AG20443 (cell line): ENCODE measurements at regions not wholly inside any gene's neighbourhood (a gene's known extent, or its start where the extent isn't known, plus 50 kb on each side); places are given as distances from the start of the nearest gene placed in this dataset.
"Not testable (repeated sequence)": the region's sequence is repeated elsewhere in the genome, so short reads cannot be mapped to it uniquely, and the experiment has no call there.

Source experiments
- DNase-seq: peaks from one replicate; pipeline ENCODE4 v3.0.0; 2012; ENCODE audit warnings: low spot score, mixed read lengths

DNA sequence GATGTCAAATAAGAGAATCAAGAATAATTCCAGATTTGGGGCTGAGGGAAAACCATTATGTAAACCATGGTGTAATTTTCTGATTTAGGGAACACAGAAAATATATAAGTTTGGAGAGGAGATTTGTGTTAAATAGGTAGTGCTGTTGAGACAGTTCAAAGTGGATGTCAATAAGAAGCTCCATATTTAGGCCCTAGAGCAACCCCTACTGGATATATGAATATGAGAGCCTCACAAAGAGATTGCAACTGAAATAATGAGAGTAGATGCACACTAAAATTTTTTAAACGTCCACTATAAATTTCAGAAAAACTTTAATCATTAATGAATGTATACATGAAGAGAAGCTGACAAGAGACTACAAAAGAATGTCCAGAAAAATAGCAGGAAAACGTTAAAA, 1447.8 kb upstream of the PRMT6 start:
- no peak for DNase-seq

- DNase-seq, result no peak
These were observed 1430.0 kb upstream of the PRMT6 start for GRCh38 chr1:105626276-105626987.

DNA sequence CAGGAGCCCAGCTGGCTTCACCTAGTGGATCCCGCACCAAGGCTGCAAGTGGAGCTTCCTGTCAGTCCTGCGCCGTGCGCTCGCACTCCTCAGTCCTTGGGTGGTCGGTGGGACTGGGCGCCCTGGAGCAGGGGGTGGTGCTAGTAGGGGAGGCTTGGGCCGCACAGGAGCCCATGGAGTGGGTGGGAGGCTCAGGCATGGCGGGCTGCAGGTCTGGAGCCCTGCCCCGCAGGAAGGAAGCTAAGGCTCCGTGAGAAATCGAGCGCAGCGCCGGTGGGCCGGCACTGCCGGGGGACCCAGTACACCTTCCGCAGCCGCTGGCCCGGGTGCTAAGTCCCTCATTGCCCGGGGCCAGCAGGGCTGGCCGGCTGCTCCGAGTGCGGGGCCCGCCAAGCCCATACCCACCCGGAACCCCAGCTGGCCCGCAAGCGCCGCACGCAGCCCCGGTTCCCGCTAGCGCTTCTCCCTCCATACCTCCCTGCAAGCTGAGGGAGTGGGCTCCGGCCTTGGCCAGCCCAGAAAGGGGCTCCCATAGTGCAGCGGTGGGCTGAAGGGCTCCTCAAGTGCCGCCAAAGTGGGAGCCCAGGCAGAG, 1425.2 kb upstream of the PRMT6 start:
- not testable (repeated sequence) for DNase-seq

DNA sequence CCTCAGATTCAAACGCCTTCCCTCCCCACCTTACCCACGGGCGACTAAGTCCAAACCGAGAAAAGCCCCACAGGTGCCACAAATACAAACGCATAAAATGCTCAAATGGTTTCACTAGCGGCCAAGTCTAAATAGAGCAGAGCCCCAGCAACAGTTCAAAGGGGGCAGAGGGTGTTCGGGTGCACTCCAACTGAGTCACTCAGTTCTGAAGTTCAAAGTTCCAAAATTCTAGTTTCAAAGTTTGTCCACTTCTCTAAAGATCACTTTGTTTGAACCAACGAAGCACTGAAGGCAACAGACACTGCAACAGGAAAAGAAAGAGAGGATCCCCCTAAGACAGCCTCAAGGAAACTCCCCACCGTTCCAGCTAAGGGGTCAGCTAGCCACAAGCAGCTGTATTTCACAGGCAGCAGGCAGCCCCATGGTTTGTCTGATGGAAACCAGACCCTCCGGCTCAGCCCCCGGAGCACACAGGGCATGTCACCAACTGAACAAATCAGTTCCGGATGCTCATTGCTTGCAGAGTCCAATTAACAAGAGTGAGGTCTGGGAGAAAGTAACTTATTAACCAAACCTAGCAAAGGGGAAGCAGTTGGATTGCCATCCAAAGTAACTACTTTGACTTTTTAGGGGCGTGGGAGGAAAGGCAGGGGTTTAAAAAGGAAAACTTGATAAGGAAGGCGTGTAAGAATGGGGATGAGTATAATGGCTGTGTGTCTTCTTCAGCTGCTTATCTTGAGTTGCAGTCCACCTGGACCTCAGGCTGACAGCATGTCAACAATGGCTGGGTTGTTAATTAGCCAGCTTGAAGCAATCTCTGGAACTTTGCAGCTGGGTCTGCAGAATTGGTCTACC, 1423.9 kb upstream of the PRMT6 start:
- no peak for DNase-seq

DNA sequence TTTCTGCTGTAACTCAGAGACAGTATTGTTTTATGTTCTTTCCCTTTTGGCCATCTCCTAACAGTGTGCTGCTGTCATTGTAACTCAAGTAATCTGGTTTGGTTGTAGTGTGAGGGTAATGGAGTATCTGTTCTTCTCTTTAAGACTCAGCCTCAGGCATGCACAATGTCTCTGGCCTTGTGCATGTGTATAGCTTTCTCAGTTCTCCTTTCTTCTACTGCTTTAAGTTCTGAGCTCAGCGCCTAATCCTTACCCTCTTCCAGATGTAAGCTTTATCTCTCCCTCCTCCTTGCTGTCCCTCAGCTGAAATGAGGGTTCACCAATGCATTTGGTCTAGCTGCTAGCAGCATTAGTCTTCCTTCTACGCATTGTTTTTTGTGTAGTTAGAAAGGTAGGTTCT, 1420.4 kb upstream of the PRMT6 start:
- DNase-seq, result no peak

DNA sequence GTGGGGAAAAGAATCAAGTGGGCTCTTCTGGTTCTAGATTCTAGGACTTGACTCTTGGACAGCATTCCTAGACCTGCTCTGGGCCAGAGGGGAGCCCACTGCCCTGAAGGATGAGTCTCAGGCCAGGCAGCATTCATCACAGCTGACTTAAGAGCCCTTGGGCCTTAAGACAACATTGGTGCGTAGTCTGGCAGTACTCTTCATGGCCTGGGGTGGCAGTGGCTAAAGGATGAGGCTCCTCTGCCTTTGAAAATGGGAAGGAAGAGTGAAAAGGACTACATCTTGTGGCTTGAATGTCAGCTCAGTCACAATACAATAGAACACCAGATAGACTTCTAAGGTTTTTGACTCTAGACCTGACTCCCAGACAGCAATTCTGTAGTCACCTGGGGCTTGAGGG, 1415.1 kb upstream of the PRMT6 start:
- DNase-seq, result no peak

- no peak for DNase-seq
These were observed 1404.4 kb upstream of the PRMT6 start for GRCh38 chr1:105652109-105652508.

DNA sequence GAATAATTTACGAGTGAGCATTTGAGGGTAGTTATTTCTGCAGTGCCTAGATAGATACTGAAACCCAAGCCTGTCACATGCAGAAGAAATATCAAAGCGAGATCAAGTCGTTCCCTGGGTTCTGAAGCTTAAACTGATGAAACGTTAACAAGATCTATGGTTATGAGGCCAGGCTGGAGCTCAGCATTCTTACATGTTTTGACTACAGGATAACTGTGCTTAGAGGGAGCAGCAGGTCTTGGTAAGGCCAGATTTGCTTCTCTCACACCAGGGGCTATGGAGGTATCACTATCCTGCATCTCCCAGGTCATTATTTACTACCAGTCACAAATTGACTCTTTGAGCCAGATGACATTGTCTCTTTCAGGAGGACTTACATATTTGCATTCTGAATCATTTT, 1401.4 kb upstream of the PRMT6 start:
- no peak for DNase-seq

GRCh38 chr1:105664495-105664894, 1392.0 kb upstream of the PRMT6 start:
- no peak for DNase-seq

GRCh38 chr1:105678334-105678733, 1378.1 kb upstream of the PRMT6 start:
- no peak for DNase-seq

GRCh38 chr1:105684714-105685113, 1371.8 kb upstream of the PRMT6 start:
- DNase-seq, result no peak

DNA sequence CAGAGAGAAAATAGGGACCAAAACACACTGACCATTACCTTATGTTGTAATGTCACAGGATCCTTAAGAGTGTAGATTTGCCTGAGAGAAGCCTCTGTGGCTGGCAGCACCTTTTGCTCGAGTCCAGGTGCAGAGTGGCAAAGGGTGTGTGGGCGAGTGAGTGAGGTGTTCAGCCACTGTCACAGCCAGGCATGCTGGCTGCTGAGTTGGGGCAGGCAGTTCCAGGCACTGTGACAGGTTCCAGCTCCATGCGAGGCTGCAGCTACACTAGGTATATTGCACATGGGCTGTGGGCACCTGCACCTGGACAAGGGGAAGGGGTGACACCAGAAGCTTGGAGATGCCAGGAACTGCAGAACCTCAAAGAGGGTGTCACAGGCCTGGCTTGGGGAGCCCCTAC, 1370.4 kb upstream of the PRMT6 start:
- DNase-seq, result no peak

GRCh38 chr1:105686874-105687690, 1369.4 kb upstream of the PRMT6 start:
- DNase-seq, result no peak

DNA sequence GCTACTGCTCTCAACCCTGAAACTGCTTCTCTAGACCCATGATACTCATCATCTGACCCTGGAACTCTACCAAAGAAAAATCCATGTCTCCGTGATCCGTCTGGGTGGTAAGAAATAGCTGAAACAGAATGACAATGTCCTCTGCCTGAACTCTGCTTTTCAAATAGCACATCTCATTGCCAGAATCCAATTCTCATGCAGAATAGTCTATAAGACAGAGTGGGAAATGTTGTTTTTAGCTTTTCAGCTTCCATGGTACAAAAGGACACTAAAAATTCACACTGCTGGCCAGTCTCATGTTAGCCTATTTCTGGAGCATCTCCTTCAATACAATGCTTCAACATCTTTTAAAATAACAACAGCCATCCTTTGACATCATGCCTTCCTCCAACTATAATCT, 1355.8 kb upstream of the PRMT6 start:
- no peak for DNase-seq

- no peak for DNase-seq
These were observed 1332.2 kb upstream of the PRMT6 start for GRCh38 chr1:105724286-105724685.

DNA sequence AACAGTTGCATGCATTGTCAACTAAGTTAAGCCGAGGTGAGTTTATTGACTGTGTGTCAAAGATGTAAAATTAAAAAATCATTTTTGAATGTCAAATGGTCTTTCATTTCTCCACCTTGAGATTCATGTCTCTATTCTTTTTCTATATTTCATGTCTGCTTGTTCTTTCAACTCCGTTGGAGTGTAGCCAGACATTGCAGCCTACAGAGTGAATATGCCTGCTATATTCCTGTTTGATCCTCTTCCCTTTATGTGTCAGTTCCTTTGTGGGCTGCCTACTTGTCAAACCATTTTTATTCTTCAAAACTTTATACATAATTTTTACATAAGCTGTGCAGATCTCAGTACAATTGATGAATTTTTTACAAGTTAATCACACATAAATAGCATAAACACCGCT, 1325.8 kb upstream of the PRMT6 start:
- no peak for DNase-seq

- DNase-seq, result no peak
These were observed 1320.1 kb upstream of the PRMT6 start for GRCh38 chr1:105736349-105736748.

- no peak for DNase-seq
These were observed 1276.7 kb upstream of the PRMT6 start for GRCh38 chr1:105779727-105780126.

GRCh38 chr1:105785021-105785420, 1271.5 kb upstream of the PRMT6 start:
- DNase-seq, result no peak

DNA sequence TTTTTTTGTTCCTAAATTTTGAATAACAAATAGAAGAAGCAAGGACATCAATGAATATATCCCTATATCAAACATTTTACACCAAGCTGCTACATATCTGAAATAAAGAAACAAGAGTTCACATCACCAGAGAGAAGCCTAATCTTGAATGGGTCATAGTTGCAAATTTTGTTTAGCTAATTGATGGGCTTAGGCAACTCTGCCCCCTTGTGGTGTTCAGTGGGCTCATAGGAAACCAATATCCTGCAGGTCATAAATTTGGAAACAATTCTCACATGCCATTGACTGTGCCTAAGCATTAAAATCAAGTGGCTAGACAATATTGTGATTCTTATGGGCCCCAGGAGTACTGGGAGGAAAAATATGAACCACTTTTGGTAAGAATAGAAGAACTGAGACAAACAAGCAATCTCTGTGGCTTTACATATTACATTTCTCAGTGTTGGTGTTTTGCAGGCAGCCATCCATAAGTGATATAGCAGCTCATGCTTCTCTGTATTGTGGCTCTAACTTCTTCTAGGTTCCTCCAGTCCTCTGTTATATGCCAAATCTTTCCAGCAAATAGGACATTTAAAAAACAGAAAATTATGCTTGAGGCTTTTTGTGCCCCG, 1262.8 kb upstream of the PRMT6 start:
- DNase-seq, result peak; percentile 16

DNA sequence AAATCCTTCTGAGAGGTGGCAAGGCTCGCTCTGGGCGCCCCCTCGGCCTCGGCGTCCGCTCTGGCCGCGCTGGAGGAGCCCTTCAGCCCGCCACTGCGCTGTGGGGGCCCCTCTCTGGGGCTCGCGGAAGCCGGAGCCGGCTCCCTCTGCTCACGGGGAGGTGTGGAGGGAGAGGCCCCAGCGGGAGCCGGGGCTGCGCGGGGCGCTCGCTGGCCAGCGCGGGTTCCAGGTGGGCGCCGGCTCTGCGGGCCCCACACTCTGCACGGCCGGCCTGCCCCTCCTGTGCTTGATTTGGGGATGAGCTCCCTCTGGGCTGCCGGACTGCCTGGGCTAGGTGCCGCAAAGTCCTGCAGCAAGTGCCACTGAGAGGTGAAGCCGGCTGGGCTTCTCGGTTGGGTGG, 1260.7 kb upstream of the PRMT6 start:
- no peak for DNase-seq
